ENCODE measurements at regions not wholly inside any gene's neighbourhood (a gene's known extent, or its start where the extent isn't known, plus 50 kb on each side); places are given as distances from the start of the nearest gene placed in this dataset.
"Not testable (repeated sequence)": the region's sequence is repeated elsewhere in the genome, so short reads cannot be mapped to it uniquely, and the experiment has no call there.

GRCh38 chr6:74899416-74899815 lies 306.4 kb downstream of the COL12A1 start:
- DNase-seq (ENCODE audit: extremely low spot score in 2 of 2) = no peak
- H3K4me3 ChIP-seq = no peak overlapping the region
- no peaks in the 10 kb centered on the region for H3K4me1 ChIP-seq
- no peaks in the 10 kb centered on the region for H3K9me3 ChIP-seq
- TF ChIP-seq POLR2A (IDR thresholded peaks at IDR 0.05) = no peak
- no peak for TF ChIP-seq CTCF (IDR thresholded peaks at IDR 0.05)
- no peak for TF ChIP-seq POLR2AphosphoS5 (IDR thresholded peaks at IDR 0.05; ENCODE audit: insufficient read depth in 1 of 2, low read depth in 1 of 2)
- H3K36me3 ChIP-seq = no peaks in the 10 kb centered on the region
- no peak overlapping the region for H3K27ac ChIP-seq
- intact Hi-C loops (cut with DNase I) = no loop called here
- no peaks in the 10 kb centered on the region for H3K27me3 ChIP-seq

GRCh38 chr6:74892091-74892490 lies 313.8 kb downstream of the COL12A1 start:
- no peaks in the 10 kb centered on the region for H3K27me3 ChIP-seq
- H3K36me3 ChIP-seq = no peaks in the 10 kb centered on the region
- no peak overlapping the region for H3K4me3 ChIP-seq
- no peak overlapping the region for H3K27ac ChIP-seq
- H3K9me3 ChIP-seq = no peaks in the 10 kb centered on the region
- intact Hi-C loops (cut with DNase I) = no loop called here
- TF ChIP-seq POLR2AphosphoS5 (IDR thresholded peaks at IDR 0.05; ENCODE audit: insufficient read depth in 1 of 2, low read depth in 1 of 2) (no peak), POLR2A (IDR thresholded peaks at IDR 0.05) (no peak), CTCF (IDR thresholded peaks at IDR 0.05) (no peak)
- DNase-seq (ENCODE audit: extremely low spot score in 2 of 2) = no peak
- H3K4me1 ChIP-seq = no peaks in the 10 kb centered on the region

GRCh38 chr6:74891349-74891831 lies 314.5 kb downstream of the COL12A1 start:
- H3K27me3 ChIP-seq = no peaks in the 10 kb centered on the region
- no peak for TF ChIP-seq POLR2A (IDR thresholded peaks at IDR 0.05)
- TF ChIP-seq CTCF (IDR thresholded peaks at IDR 0.05) = no peak
- no peak for TF ChIP-seq POLR2AphosphoS5 (IDR thresholded peaks at IDR 0.05; ENCODE audit: insufficient read depth in 1 of 2, low read depth in 1 of 2)
- intact Hi-C loops (cut with DNase I) = no loop called here

GRCh38 chr6:74889635-74890034 lies 316.2 kb downstream of the COL12A1 start:
- no peak for DNase-seq (ENCODE audit: extremely low spot score in 2 of 2)
- no peak overlapping the region for H3K27ac ChIP-seq
- no peaks in the 10 kb centered on the region for H3K9me3 ChIP-seq
- no peaks in the 10 kb centered on the region for H3K4me1 ChIP-seq
- H3K4me3 ChIP-seq = no peak overlapping the region
- TF ChIP-seq POLR2AphosphoS5 (IDR thresholded peaks at IDR 0.05; ENCODE audit: insufficient read depth in 1 of 2, low read depth in 1 of 2) (no peak), POLR2A (IDR thresholded peaks at IDR 0.05) (no peak), CTCF (IDR thresholded peaks at IDR 0.05) (no peak)
- no peaks in the 10 kb centered on the region for H3K27me3 ChIP-seq
- H3K36me3 ChIP-seq = no peaks in the 10 kb centered on the region
- intact Hi-C loops (cut with DNase I) = no loop called here

More at GRCh38 chr6:74891349-74891831, 314.5 kb downstream of the COL12A1 start:
- DNase-seq (ENCODE audit: extremely low spot score in 2 of 2) = no peak
- no peaks in the 10 kb centered on the region for H3K9me3 ChIP-seq
- no peaks in the 10 kb centered on the region for H3K36me3 ChIP-seq
- H3K4me3 ChIP-seq = no peak overlapping the region
- no peak overlapping the region for H3K27ac ChIP-seq
- no peaks in the 10 kb centered on the region for H3K4me1 ChIP-seq

- H3K4me3 ChIP-seq; intact Hi-C loops (cut with DNase I); H3K9me3 ChIP-seq; H3K27ac ChIP-seq; H3K36me3 ChIP-seq; H3K27me3 ChIP-seq; H3K4me1 ChIP-seq; DNase-seq (ENCODE audit: extremely low spot score in 2 of 2): not testable (repeated sequence)
These were observed 317.1 kb downstream of the COL12A1 start for GRCh38 chr6:74888741-74889140.

GRCh38 chr6:74879976-74880375 lies 325.9 kb downstream of the COL12A1 start:
- intact Hi-C loops (cut with DNase I) = no loop called here
- no peaks in the 10 kb centered on the region for H3K9me3 ChIP-seq
- DNase-seq (ENCODE audit: extremely low spot score in 2 of 2) = no peak
- H3K27me3 ChIP-seq = no peaks in the 10 kb centered on the region
- peaks cover 4% of the 10 kb centered on the region for H3K4me1 ChIP-seq
- no peaks in the 10 kb centered on the region for H3K36me3 ChIP-seq
- H3K27ac ChIP-seq = peak overlapping the region; percentile 21
- no peak for TF ChIP-seq POLR2AphosphoS5 (IDR thresholded peaks at IDR 0.05; ENCODE audit: insufficient read depth in 1 of 2, low read depth in 1 of 2)
- no peak for TF ChIP-seq CTCF (IDR thresholded peaks at IDR 0.05)
- TF ChIP-seq POLR2A (IDR thresholded peaks at IDR 0.05) = no peak
- no peak overlapping the region for H3K4me3 ChIP-seq

Measured in vagina (tissue), 2 donors.